K562 (cell line): ENCODE measurements at regions not wholly inside any gene's neighbourhood (a gene's known extent, or its start where the extent isn't known, plus 50 kb on each side); places are given as distances from the start of the nearest gene placed in this dataset.

Source experiments
- BRCA1 ChIP-seq, 2 experiments: fragments of 450-650 bp in 1 of 2; sonication (generic) in 1 of 2; formaldehyde crosslinking in 1 of 2; IDR thresholded peaks; 2 replicates each; pipeline versions ENCODE4 v1.5.0 to v1.6.1; 2017 to 2020; ENCODE audit warnings: mild to moderate bottlenecking in 1 of 2, missing genetic modification reagents in 1 of 2
- HINFP ChIP-seq: fragments of 450-650 bp; conservative IDR thresholded peaks from 2 replicates; pipeline ENCODE4 v1.6.1; 2016; ENCODE audit warnings: missing genetic modification characterization, low read depth, mild to moderate bottlenecking, control low read depth, missing compliant biosample characterization
- NONO ChIP-seq, 2 experiments: fragments of 200-400 bp in 1 of 2; fragments of 450-650 bp in 1 of 2; formaldehyde crosslinking in 1 of 2; IDR thresholded peaks; 2 replicates each; pipeline ENCODE4 v1.6.1; 2017; ENCODE audit warnings: low read depth in 2 of 2, mild to moderate bottlenecking in 2 of 2, moderate library complexity in 2 of 2, low read length in 1 of 2
- NR4A1 ChIP-seq, 2 experiments: fragments of 250-450 bp in 1 of 2; fragments of 450-650 bp in 1 of 2; sonication (Bioruptor Pico) in 1 of 2; IDR thresholded peaks; 2 replicates each; pipeline versions ENCODE4 v1.4.0 to v1.6.1; 2016 to 2020; ENCODE audit warnings: mild to moderate bottlenecking in 2 of 2, missing compliant biosample characterization in 1 of 2, missing genetic modification characterization in 1 of 2, moderate library complexity in 1 of 2
- PKNOX1 ChIP-seq: fragments of 450-650 bp; IDR thresholded peaks from 2 replicates; pipeline ENCODE4 v1.6.1; 2016
- POLR2H ChIP-seq: IDR thresholded peaks from 2 replicates; pipeline ENCODE4 v1.6.1; 2016; ENCODE audit warnings: missing genetic modification characterization, low read depth, mild to moderate bottlenecking, control low read depth, missing compliant biosample characterization, moderate library complexity
- SRSF3 ChIP-seq: fragments of 200-400 bp; formaldehyde crosslinking; IDR thresholded peaks from 2 replicates; pipeline ENCODE4 v1.6.1; 2016; ENCODE audit warnings: mild to moderate bottlenecking, low read length, moderate library complexity; ENCODE audit not compliant: insufficient read depth
- TEAD4 ChIP-seq, 2 experiments: sonication (generic) in 1 of 2; formaldehyde crosslinking in 1 of 2; IDR thresholded peaks; 2 replicates each; pipeline versions ENCODE4 v1.6.1 to v1.8.0; 2012 to 2022; ENCODE audit warnings: borderline replicate concordance in 1 of 2, inconsistent platforms in 1 of 2, low read length in 1 of 2, mild to moderate bottlenecking in 1 of 2, missing genetic modification reagents in 1 of 2
- ZBTB26 ChIP-seq: fragments of 450-650 bp; formaldehyde crosslinking; IDR thresholded peaks from 2 replicates; pipeline ENCODE4 v1.4.0; 2022; ENCODE audit warnings: missing genetic modification characterization
- ZNF146 ChIP-seq: IDR thresholded peaks from one replicate; pipeline ENCODE4 v1.6.1; 2018; ENCODE audit warnings: missing compliant biosample characterization; ENCODE audit not compliant: unreplicated experiment
- ZNF274 ChIP-seq: IDR thresholded peaks from 2 replicates; pipeline ENCODE4 v1.6.1; 2011; ENCODE audit warnings: low read depth, mild to moderate bottlenecking, low read length, moderate library complexity, borderline replicate concordance
- ZNF41 ChIP-seq: fragments of 250-450 bp; sonication (Bioruptor Pico); conservative IDR thresholded peaks from 2 replicates; pipeline ENCODE4 v1.4.0; 2020; ENCODE audit warnings: mild to moderate bottlenecking
- ZNF445 ChIP-seq: fragments of 250-450 bp; sonication (Bioruptor Pico); IDR thresholded peaks from 2 replicates; pipeline ENCODE4 v1.4.0; 2020; ENCODE audit warnings: low read depth, mild to moderate bottlenecking, moderate library complexity
- ZNF589 ChIP-seq: fragments of 200-800 bp; sonication (Bioruptor generic); IDR thresholded peaks from 2 replicates; pipeline ENCODE4 v1.6.1; 2016; ENCODE audit warnings: low read depth, missing genetic modification characterization, missing compliant biosample characterization
- ZNF639 ChIP-seq, 2 experiments: fragments of 200-800 bp in 1 of 2; sonication (Bioruptor generic) in 1 of 2; sonication (generic) in 1 of 2; formaldehyde crosslinking in 1 of 2; IDR thresholded peaks in 1 of 2; conservative IDR thresholded peaks in 1 of 2; 2 replicates each; pipeline versions ENCODE4 v1.5.0 to v1.6.1; 2016 to 2020; ENCODE audit warnings: missing compliant biosample characterization in 1 of 2, missing genetic modification characterization in 1 of 2, missing genetic modification reagents in 1 of 2

GRCh38 chr16:80029381-80029630 lies 428.8 kb upstream of the MAF start (continued):
- TF ChIP-seq BRCA1 (IDR thresholded peaks at IDR 0.05), result no peak
- TF ChIP-seq BRCA1 (CRISPR knock-in tag; IDR thresholded peaks at IDR 0.05), result no peak
- TF ChIP-seq TEAD4 (IDR thresholded peaks at IDR 0.05; ENCODE audit: low read length), result no peak
- TF ChIP-seq TEAD4 (CRISPR knock-in tag; IDR thresholded peaks at IDR 0.05; ENCODE audit: borderline replicate concordance), result no peak
- no peak for TF ChIP-seq NR4A1 (CRISPR knock-in tag; IDR thresholded peaks at IDR 0.05)
- TF ChIP-seq NR4A1 (tag; IDR thresholded peaks at IDR 0.05), result peak; percentile 63; the same call in 1 of the 2 replicates
- no peak for TF ChIP-seq ZBTB26 (CRISPR knock-in tag)
- peak; percentile 78 for TF ChIP-seq PKNOX1
- 0 out of 2 replicates have a peak, but pooled peaks have one; percentile 4 for TF ChIP-seq HINFP (tag)
- no peak for TF ChIP-seq ZNF445 (CRISPR knock-in tag)
- TF ChIP-seq ZNF146 (CRISPR knock-in tag), result no peak
- TF ChIP-seq ZNF639 (CRISPR knock-in tag; conservative IDR thresholded peaks at IDR 0.05 in 1 of 2, IDR thresholded peaks at IDR 0.05 in 1 of 2), result peak in 1 of 2 experiments; percentile 52; a peak in 1 of 4 replicates
- TF ChIP-seq SRSF3, result no peak
- no peak for TF ChIP-seq ZNF41 (CRISPR knock-in tag)
- TF ChIP-seq POLR2H (tag), result no peak
- 0 out of 2 replicates have a peak, but pooled peaks have one; percentile 12 for TF ChIP-seq ZNF589 (CRISPR knock-in tag)
- TF ChIP-seq NONO (IDR thresholded peaks at IDR 0.05; ENCODE audit: low read depth in 2 of 2, low read length in 1 of 2), result no peak
- TF ChIP-seq ZNF274, result no peak
